Lung (tissue), 11 donors: ENCODE measurements at regions not wholly inside any gene's neighbourhood (a gene's known extent, or its start where the extent isn't known, plus 50 kb on each side); places are given as distances from the start of the nearest gene placed in this dataset.

ENCODE experiments used
- ATAC-seq: fragments of 200-7000 bp; cut with Tn5 transposase; one replicate; pipeline ENCODE4 v1.9.1; 2020; ENCODE audit warnings: moderate number of reproducible peaks; ENCODE audit not compliant: insufficient read depth, low FRiP score
- DNase-seq, 3 donors: peaks; one replicate each; pipeline ENCODE4 v3.0.0-alpha.2; 2013 to 2017
- H3K27ac ChIP-seq, 2 donors: one replicate each; pipeline ENCODE4 v1.5.1; 2013; ENCODE audit warnings: mild to moderate bottlenecking in 2 of 2, moderate library complexity in 2 of 2, control low read depth in 1 of 2, inconsistent platforms in 1 of 2, low read depth in 1 of 2, low read length in 1 of 2
- H3K27me3 ChIP-seq, 3 donors: one replicate each; pipeline ENCODE4 v1.5.1; 2013; ENCODE audit warnings: low read length in 2 of 3; ENCODE audit not compliant: control insufficient read depth in 3 of 3, insufficient read depth in 3 of 3
- H3K36me3 ChIP-seq, 4 donors: one replicate each; pipeline ENCODE4 v1.5.1; 2013; ENCODE audit warnings: low read length in 4 of 4, mild to moderate bottlenecking in 1 of 4, moderate library complexity in 1 of 4; ENCODE audit not compliant: control insufficient read depth in 4 of 4, insufficient read depth in 4 of 4
- H3K4me1 ChIP-seq, 5 donors: one replicate each; pipeline ENCODE4 v1.5.1; 2013; ENCODE audit warnings: low read length in 5 of 5, mild to moderate bottlenecking in 2 of 5, moderate library complexity in 1 of 5; ENCODE audit not compliant: control insufficient read depth in 5 of 5, insufficient read depth in 5 of 5
- H3K4me3 ChIP-seq: one replicate; pipeline ENCODE4 v1.5.1; 2013; ENCODE audit warnings: mild to moderate bottlenecking, control low read depth, moderate library complexity
- H3K9ac ChIP-seq, 2 donors: one replicate each; pipeline ENCODE4 v1.5.1; 2013; ENCODE audit warnings: low read length in 2 of 2, control low read depth in 1 of 2; ENCODE audit not compliant: insufficient read depth in 1 of 2
- H3K9me3 ChIP-seq, 4 donors: one replicate each; pipeline ENCODE4 v1.5.1; 2013; ENCODE audit warnings: low read length in 3 of 4, mild to moderate bottlenecking in 1 of 4, moderate library complexity in 1 of 4; ENCODE audit not compliant: control insufficient read depth in 4 of 4, insufficient read depth in 3 of 4
- WGBS, 2 donors: extraction: QIAGEN DNeasy Blood & Tissue Kit; methylation state at CpG; one replicate each; pipeline ENCODE4 v1.1.7; 2013; 5-methylcytosine and 5-hydroxymethylcytosine counted together
- TF ChIP-seq, protein P1 (sequence below): IDR thresholded peaks from 2 replicates; pipeline ENCODE4 v1.5.1; 2012; ENCODE audit warnings: mild to moderate bottlenecking; ENCODE audit errors: control extremely low read depth, extremely low read depth
- donor health status: control.
- donor health status: control.
- donor health status: Bipolar disorder and iron deficiency.
- donor health status: healthy.
- donor health status: DM: yes; HTN: yes; CAD: no.

DNA sequence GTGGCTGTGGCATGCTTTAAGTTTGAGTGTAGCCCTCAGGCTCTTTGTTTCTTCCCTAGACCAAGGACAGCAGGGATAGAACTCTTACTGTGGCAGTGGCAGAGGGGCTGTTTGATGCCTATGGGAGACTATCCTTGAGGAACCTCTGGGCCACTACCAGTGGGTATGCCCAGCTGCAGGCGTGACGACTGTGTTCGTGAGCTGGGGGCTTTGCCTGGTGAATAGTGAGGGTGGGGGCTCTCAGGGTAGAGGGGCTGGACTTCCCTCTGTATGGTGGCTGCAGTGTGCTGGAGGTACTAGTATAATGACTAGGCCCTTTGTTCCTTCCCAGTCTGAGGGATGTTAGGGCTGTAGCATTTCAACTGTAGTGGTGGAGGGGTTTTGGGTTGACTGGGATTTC lies 1242.0 kb downstream of the KHDRBS2 start:
- 97 to 98% methylated on average over 3 of the region's 3 CpGs for whole genome bisulfite sequencing, 2 donors
- no peaks in the 10 kb centered on the region for H3K4me1 ChIP-seq
- ATAC-seq (no peak), DNase-seq (no peak)
- peaks cover 0 to 13% (median 1%) of the 10 kb centered on the region in 4 donors for H3K9me3 ChIP-seq
- TF ChIP-seq, protein P1, sequence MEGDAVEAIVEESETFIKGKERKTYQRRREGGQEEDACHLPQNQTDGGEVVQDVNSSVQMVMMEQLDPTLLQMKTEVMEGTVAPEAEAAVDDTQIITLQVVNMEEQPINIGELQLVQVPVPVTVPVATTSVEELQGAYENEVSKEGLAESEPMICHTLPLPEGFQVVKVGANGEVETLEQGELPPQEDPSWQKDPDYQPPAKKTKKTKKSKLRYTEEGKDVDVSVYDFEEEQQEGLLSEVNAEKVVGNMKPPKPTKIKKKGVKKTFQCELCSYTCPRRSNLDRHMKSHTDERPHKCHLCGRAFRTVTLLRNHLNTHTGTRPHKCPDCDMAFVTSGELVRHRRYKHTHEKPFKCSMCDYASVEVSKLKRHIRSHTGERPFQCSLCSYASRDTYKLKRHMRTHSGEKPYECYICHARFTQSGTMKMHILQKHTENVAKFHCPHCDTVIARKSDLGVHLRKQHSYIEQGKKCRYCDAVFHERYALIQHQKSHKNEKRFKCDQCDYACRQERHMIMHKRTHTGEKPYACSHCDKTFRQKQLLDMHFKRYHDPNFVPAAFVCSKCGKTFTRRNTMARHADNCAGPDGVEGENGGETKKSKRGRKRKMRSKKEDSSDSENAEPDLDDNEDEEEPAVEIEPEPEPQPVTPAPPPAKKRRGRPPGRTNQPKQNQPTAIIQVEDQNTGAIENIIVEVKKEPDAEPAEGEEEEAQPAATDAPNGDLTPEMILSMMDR = no peak
- H3K9ac ChIP-seq = no peak overlapping the region
- no peak overlapping the region for H3K27ac ChIP-seq
- no peaks in the 10 kb centered on the region for H3K36me3 ChIP-seq
- H3K4me3 ChIP-seq = no peak overlapping the region
- H3K27me3 ChIP-seq = no peaks in the 10 kb centered on the region
